Fibroblast of lung (primary cell): ENCODE measurements at regions not wholly inside any gene's neighbourhood (a gene's known extent, or its start where the extent isn't known, plus 50 kb on each side); places are given as distances from the start of the nearest gene placed in this dataset.

ENCODE experiments used
- CTCF ChIP-seq, 2 donors: IDR thresholded peaks in 1 of 2; conservative IDR thresholded peaks in 1 of 2; 1 replicate in 1 of 2; 2 replicates in 1 of 2; pipeline ENCODE4 v1.5.1; 2011 to 2012; ENCODE audit warnings: low read length in 2 of 2, control low read depth in 1 of 2, inconsistent platforms in 1 of 2, low read depth in 1 of 2, mild to moderate bottlenecking in 1 of 2
- EZH2 ChIP-seq: IDR thresholded peaks from 2 replicates; pipeline ENCODE4 v1.5.1; 2012; ENCODE audit warnings: low read length, control low read depth, mild to moderate bottlenecking; ENCODE audit errors: missing control alignments

- no peak for TF ChIP-seq CTCF (conservative IDR thresholded peaks at IDR 0.05 in 1 of 2, IDR thresholded peaks at IDR 0.05 in 1 of 2; ENCODE audit: low read depth in 1 of 2, low read length in 2 of 2)
- no peak for TF ChIP-seq EZH2
Measured at GRCh38 chr20:39939241-39939865, 749.7 kb downstream of the MAFB start.
